Inflammatory macrophage treated with lipopolysaccharide for 4 hours (primary cell): ENCODE measurements at regions not wholly inside any gene's neighbourhood (a gene's known extent, or its start where the extent isn't known, plus 50 kb on each side); places are given as distances from the start of the nearest gene placed in this dataset.
"Not testable (repeated sequence)": the region's sequence is repeated elsewhere in the genome, so short reads cannot be mapped to it uniquely, and the experiment has no call there.

ENCODE experiments used
- DNase-seq: peaks from one replicate; pipeline ENCODE4 v3.0.0-alpha.2; 2020

DNA sequence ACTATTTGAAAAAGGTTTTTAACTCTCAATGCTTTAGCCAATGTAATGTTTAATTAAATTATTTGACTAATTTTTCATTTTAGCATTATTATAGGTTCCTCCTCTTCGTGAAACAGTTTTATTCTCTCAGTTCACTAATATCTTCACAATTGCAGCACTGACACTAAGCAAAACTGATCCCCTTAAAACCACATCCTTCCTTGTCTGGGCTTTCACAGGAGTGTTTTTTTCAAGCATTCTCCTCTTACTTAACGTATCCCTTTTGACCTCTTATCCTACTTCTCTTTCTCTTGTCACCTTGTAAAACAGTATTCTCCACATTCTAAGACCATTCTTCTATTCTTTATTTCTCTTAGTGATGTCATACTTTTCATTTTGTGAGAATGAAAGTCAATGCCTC, 112.8 kb downstream of the DSC3 start:
- no peak for DNase-seq

GRCh38 chr18:30929065-30929464, 113.5 kb downstream of the DSC3 start:
- no peak for DNase-seq

- DNase-seq = no peak
Measured at GRCh38 chr18:30927517-30928075, 114.9 kb downstream of the DSC3 start.

- no peak for DNase-seq
Measured at GRCh38 chr18:30927042-30927441, 115.5 kb downstream of the DSC3 start.

GRCh38 chr18:30925795-30926194, 116.7 kb downstream of the DSC3 start:
- no peak for DNase-seq

GRCh38 chr18:30920757-30921156, 121.8 kb downstream of the DSC3 start:
- DNase-seq = no peak

GRCh38 chr18:30920351-30920750, 122.2 kb downstream of the DSC3 start:
- DNase-seq = no peak

GRCh38 chr18:30917651-30918050, 124.9 kb downstream of the DSC3 start:
- DNase-seq = no peak

- no peak for DNase-seq
Measured at GRCh38 chr18:30915336-30915988, 127.1 kb downstream of the DSC3 start.

DNA sequence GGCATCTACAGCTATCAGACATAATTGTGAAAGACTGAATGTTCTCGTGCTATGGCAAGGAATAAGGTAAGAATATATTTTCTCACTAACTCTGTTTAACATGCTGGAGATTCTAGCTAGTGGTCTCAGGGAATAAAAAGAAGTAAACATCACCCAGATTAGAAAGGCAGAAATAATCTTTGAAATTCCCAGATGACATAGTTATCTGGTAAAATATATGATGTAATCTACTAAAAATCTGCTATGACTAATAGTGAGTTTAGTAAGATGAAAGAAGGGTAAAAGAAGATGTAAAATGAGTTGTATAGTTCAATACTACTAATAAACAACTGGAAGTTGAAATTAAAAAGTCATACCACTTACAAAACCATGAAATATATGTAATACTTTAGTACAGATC, 134.2 kb downstream of the DSC3 start:
- DNase-seq = no peak

- DNase-seq = no peak
Measured at GRCh38 chr18:30903566-30903965, 139.0 kb downstream of the DSC3 start.

DNA sequence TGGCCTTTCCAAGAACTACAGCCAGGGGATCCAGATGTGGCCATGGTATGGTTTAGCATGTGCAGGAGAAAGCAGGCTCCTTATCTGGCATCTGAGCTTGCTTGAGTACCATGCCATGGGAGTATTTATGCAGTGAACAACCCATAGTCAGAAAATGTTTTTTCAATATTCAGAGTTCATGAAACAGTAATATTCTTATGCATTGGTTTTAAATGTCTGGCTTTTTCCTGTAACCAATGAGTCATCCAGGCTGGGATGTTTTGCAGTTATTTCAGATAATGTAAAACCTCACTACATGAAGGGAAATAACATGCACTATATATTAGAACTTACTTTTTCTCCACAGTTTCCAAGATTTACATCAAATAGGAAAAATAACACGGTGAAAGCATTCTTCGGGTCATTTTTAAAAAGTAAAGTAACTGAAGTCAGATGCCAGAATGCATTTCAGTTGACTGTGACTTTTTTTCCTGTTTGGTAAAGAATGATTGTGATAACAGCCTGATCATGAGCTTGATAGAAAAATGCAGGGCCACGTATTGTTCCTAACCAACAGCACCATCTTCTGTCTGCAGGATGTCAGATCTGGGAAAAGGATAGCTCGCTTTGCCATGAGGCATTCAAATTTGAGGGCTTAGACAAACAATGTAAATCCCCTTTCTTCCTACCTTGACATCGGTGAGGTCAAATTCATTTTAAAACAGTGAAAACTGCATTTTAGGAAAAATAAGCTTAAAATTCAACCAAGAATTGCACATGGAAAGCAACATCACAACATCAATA, 152.8 kb downstream of the DSC3 start:
- no peak for DNase-seq

- no peak for DNase-seq
Measured at GRCh38 chr18:30888344-30888743, 154.2 kb downstream of the DSC3 start.

DNA sequence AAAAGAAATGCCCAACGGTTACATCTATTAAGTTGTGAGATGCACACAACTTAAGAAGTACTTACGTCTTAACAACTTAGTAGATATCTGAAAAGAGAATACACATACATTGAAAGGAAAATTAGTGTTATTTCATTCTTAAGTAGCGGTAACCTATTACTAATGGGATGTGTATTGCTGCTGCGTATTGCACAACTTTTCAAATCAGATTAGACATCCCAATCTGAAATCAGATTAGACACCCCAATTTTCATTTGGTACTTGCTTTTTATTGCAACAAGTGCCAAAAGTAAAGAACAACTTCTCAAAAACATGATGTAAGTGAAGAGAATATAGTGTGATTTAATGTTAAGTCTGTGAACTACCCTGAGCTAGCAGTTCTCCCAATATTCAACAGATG, 155.5 kb downstream of the DSC3 start:
- no peak for DNase-seq

DNA sequence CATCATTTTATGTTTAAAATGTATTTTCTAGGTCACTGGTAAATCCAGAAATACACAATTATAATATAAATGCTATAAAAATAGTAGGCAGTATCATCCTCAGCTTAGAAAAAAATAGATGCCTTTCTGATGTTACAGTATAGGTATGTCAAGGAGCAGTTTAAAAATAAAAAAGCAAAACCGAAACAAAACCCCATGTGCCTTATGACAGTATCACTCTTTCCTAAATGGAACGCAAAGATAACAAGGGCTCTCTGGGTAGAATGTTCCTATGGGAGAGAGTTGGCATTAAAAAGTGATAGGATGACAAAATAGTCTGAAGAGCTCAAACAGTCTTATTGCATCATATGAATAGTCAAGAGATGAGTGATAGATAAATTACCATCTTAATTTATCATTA, 172.1 kb downstream of the DSC3 start:
- no peak for DNase-seq

DNA sequence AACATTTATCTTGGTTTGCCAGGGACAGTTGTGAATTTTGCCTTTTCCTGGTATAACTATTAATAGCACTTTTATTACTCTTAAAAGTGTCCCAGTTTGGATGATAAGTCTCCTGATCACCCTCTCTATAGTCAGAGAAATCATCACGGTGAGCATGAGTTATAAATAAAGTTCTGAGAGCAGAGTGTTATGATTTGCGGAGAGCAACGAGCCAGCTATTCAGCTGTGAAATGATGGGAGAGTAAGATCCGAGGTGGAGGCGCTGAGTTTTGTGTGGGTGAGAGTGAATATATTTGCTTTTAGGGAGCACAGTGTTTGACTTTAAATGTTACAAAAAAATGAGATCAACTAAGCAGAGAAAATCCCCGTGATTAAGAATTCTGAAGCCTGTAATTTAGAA, 179.6 kb downstream of the DSC3 start:
- DNase-seq = no peak

DNA sequence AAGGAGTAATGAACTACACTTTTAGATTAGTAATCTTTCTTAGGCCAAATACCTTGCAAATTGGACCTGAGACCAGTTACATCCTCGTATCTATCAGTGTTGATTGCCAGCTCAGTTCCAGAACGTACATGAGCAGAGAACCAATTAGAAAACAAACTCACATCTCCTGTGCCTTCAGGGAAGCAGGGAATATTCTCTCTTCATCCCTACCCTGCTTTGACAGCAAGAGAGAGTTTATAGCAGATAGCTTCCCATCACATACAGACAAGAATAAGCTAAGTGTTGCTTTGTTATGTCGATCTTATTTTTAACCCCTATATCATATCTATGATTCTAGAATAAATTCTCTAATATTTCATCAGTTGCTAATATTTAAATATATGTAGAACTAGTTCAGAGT, 181.8 kb downstream of the DSC3 start:
- DNase-seq = no peak

DNA sequence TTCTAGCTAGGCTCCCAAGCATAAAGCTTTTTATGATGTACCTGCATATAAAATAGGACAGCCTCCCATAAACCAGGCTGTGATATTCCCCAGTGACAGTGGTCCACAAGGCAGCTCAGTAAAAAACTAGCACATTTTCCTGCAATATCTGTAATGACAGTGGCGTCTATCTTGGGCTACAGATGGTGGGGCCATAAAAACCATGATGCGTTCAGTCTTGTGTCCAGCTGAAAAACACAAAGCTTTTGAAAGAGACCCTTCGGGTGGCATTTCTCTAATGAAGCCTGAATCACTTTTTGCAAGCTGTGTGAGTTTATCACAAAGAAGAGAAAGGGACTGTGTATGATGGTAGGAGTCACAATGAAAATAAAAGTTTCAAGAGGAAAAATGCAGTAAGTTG, 183.5 kb downstream of the DSC3 start:
- DNase-seq = no peak

GRCh38 chr18:30858560-30858959, 184.0 kb downstream of the DSC3 start:
- no peak for DNase-seq

- DNase-seq = no peak
Measured at GRCh38 chr18:30855762-30856161, 186.8 kb downstream of the DSC3 start.

DNA sequence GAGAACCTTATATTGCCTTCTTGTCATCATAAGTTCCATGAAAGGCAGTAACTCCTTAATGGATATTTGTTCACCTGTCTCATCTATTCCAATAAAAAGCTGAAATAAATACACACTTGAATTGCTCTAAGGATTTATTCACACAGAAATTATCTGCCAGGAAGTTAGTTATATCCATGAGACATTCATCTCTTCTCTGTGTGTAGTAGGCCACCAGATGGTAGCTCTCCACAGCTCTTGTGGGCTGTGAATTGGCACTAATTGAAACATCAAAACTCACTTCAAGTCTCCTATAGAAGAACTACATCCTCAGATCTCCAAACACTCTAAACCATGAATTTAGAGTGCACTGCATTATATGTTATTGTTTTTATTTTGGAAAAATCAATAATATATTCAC, 189.6 kb downstream of the DSC3 start:
- DNase-seq = no peak

- no peak for DNase-seq
Measured at GRCh38 chr18:30852541-30852940, 190.0 kb downstream of the DSC3 start.

DNA sequence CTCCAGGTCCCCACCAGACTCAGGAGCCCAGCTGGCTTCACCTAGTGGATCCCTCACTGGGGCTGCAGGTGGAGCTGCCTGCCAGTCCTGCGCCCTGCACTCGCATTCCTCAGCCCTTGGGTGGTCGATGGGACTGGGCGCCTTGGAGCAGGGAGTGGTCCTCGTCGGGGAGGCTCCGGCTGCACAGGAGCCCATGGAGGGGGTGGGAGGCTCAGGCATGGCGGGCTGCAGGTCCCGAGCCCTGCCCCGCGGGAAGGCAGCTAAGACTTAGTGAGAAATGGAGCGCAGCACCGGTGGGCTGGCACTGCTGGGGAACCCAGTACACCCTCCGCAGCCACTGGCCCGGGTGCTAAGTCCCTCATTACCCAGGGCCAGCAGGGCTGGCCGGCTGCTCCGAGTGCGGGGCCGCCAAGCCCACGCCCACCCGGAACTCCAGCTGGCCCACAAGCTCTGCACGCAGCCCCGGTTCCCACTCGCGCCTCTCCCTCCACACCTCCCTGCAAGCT, 203.4 kb downstream of the DSC3 start:
- DNase-seq = not testable (repeated sequence)

DNA sequence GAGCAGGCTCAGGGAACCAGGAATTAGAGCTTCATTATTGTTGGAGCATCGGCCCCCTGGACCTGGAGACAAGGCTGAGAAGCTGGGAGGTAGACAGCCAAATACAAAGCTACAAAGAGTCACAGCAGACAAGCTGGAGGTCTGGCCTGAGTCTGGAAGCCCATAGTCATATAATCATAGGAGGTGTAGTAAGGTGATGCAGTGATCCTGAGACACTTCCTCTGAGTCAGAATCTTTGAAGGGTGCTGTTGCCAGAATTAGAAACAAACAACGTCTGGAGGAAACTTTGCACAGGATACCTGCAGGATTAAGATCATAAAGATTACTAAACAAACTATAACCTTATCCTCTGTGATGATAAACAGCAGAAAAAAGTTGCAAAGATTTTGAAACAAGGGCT, 213.8 kb downstream of the DSC3 start:
- no peak for DNase-seq
